Stimulated activated CD8-positive, alpha-beta memory T cell treated with anti-CD3 and anti-CD28 coated beads, Interleukin-15, amount 100 ng/mL, for 24 hours (primary cell): ENCODE measurements at regions not wholly inside any gene's neighbourhood (a gene's known extent, or its start where the extent isn't known, plus 50 kb on each side); places are given as distances from the start of the nearest gene placed in this dataset.

Experiments
- DNase-seq: peaks from one replicate; pipeline ENCODE4 v3.0.0-alpha.2; 2020; ENCODE audit warnings: low read depth

DNA sequence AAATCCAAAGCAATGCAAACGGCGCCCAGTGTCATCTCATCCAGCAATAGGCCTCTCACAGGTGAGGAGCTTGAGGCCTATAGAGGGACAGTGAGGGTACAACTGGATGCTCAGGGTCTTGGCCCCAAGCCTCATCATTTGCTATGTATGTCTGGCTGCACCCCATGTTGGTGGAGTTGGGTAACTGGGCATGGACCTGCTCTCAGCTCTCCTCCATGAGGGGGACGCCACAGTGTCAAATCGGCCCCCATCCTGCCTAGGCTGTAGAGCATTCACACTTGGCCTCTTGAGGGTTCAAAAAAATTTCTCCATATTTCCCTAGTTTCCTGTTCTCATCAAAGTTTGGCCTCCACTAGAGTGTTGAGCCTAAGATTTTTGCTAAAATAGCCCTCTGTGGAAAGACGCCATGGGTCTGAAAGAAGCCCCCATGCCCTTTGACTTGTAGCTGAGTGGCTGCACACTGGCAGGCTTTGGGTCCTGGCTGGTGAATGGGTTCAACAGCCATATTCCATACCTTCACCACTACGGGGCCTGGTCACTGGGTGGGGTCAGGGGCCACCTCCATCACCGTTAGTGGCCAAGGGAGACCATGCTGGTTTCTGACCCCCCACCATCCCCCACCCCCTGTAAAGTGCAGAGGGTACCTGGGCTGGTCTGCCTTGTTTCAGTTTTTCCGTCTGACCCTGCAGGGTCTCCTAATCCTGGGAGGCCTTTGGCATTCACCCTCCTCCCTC is 132.3 kb upstream of the TBX20 start:
- no peak for DNase-seq

GRCh38 chr7:35384761-35385700 is 131.1 kb upstream of the TBX20 start:
- DNase-seq, result no peak

GRCh38 chr7:35380739-35381224 is 126.9 kb upstream of the TBX20 start:
- no peak for DNase-seq

DNA sequence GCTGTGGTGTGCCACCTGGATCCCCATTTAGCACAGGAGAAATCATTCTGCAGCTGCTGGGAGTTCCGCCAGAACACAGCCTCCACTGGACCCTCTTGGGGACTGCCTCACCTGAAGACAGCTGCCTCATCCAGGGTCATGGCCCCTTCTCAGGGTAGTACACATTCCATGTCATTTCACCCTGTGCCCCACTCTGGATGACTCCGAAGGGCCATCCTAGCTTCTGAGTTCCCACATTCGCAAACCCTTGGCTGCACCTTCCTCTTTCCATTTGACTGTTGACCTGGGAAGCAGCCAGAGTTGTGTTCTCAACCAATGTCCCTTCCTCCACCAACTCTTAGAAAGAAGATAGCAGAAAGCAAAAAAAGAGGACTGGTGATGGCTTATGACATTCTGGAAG is 125.6 kb upstream of the TBX20 start:
- DNase-seq, result no peak

DNA sequence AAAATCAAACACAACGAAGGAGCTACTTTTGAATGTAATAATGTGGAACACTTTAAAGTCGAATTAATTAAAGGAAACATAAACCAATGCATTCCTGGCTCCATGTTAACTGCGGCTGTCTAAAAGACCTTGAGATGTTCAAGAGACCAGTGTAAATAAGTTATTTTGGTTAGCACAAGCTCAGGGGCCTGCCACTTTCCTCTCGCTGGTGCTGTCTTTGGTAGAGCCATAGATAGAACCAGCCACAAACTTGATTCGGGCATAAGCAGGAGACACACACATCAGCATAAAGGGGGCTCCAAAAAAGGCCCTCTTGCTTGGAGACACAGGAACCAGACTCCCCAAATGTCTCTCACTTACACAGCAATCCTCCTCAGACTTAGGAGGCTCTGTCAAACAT is 121.6 kb upstream of the TBX20 start:
- no peak for DNase-seq

DNA sequence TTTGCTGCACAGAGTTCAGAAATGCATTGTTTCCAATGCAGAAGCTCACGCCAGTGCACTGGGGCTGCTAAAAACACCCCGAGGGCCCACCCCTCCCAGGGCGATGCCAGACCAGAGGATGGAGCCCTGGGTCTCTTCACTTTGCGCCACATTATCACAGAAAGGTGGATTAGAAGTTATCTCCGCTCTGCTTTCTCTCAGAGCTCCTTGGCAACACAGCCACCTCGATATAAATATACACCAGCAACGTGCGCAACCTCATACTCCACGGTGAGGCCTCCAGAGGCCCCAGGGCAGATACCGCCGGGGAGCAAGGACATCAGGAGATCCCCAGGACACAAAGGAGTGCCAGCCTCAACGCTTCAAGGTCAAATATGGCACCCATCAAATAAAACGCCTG is 121.0 kb upstream of the TBX20 start:
- DNase-seq, result no peak

DNA sequence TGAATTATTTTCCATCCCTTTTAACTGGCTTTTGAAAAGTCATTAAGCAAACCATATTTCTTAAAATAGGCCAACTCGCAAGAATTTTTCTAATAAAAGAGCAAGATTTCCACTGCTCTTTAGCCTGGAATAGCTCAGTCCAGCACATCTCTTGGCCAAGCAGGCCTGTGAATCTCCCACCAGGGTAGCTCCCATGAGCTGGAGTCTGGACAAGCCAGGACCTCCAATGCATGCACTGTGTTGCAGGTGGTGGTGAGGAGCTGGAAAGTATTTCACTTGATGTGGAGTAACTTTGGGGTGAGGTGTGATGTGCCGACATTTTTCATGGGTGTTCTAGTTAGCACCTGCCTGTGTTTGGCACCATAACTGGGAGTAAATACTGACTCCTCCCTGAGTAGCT is 117.3 kb upstream of the TBX20 start:
- DNase-seq, result no peak

DNA sequence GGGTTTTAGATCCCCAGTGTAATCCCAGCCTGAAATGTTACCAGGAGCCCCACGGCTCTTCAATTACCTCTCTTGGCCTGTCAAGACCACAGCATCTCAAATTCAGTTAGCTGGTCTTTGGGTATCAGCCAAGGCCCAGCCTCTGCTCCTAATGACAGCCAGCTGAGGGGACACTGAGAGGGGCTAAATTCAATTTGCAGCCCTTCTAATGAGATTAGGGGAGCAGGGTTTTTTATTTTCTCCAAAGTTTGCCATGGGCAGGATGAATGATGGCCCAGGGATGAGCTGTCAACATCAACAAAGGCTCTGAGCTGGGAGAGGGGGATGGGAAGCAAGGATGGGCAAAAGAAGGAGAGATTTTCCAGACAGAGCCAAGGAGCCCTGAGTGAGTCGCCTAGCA is 116.8 kb upstream of the TBX20 start:
- DNase-seq, result no peak

- DNase-seq, result no peak
Observed at GRCh38 chr7:35366167-35367155, 112.6 kb upstream of the TBX20 start.

- no peak for DNase-seq
Observed at GRCh38 chr7:35365523-35365922, 111.6 kb upstream of the TBX20 start.

- no peak for DNase-seq
Observed at GRCh38 chr7:35362341-35362740, 108.4 kb upstream of the TBX20 start.

DNA sequence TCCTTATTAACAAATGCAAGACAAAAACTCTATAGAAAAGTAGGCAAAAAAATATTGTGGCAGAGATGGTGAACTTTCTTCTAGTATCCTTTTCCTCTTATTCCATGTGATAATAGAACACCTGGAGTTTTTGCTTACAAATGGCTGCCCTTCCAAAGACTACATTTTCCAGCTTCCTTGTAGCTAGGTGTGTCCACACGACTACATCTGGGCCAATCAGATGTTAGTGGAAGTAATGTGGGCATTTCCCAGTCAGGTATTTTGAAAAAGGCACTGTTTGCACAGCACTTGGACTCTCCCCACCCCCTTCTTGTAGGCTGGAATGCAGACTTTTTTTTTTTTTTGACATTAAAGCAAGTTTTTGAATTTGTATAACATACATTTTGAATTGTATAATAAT is 105.5 kb upstream of the TBX20 start:
- DNase-seq, result no peak

GRCh38 chr7:35356495-35356894 is 102.6 kb upstream of the TBX20 start:
- DNase-seq, result no peak

GRCh38 chr7:35355911-35356310 is 102.0 kb upstream of the TBX20 start:
- DNase-seq, result no peak

- no peak for DNase-seq
Observed at GRCh38 chr7:35355199-35355598, 101.3 kb upstream of the TBX20 start.

DNA sequence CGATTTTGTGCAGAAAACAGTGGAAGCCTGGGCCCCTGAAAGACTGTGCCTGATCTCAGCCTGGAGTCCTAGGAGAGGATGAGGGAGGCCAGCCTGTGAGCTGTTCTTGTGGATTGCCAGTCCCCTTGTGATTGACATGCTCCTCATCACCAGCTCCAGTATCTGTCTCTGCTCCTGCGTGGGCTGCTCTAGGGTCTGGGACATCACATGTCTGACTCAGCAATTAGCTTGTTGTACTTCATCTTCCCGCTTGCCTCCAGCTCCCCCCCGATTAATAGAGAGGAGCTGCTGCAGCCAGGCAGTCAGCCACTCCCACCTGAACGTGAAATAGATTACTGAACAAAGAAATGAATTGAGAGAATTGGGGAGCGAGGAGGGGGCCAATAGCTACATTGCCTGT is 99.6 kb upstream of the TBX20 start:
- no peak for DNase-seq

GRCh38 chr7:35351466-35351865 is 97.6 kb upstream of the TBX20 start:
- DNase-seq, result no peak

- no peak for DNase-seq
Observed at GRCh38 chr7:35348611-35349400, 94.9 kb upstream of the TBX20 start.

DNA sequence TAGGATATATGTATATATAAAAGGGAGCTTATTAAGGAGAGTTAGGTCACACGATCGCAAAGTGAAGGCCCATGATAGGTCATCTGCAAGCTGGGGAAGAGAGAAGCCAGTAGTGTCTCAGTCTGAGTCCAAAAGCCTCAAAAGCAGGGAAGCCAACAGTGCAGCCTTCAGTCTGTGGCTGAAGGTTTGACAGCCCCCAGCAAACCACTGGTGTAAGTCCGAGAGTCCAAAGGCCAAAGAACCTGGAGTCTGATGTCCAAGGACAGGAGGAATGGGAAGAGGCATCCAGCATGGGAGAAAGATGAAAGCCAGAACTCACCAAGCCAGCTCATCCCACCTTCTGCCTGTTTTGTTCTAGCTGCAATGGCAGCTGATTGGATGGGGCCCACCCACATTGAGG is 88.9 kb upstream of the TBX20 start:
- DNase-seq, result no peak

- DNase-seq, result no peak
Observed at GRCh38 chr7:35339811-35340210, 85.9 kb upstream of the TBX20 start.

DNA sequence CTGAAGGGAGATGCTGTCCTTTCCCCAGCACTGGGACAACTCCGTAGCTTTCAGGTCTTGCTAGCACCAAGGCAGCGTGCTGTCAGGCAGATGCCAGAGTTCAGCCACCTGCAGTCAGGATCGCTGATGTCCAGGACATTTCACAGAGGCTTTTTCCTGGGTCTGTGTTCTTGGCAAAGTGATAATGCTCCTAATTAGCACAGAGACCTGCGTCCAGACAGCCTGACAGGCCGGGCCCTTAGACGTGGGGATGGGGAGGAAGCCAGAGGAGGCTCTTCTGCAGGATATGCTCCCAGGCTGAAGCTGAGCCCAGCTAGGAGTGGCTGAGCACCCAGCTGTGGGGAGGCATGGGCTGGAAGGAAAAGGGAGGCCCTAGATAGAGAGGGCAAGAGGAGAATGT is 82.5 kb upstream of the TBX20 start:
- no peak for DNase-seq
